ENCODE measurements at regions not wholly inside any gene's neighbourhood (a gene's known extent, or its start where the extent isn't known, plus 50 kb on each side); places are given as distances from the start of the nearest gene placed in this dataset.

DNA sequence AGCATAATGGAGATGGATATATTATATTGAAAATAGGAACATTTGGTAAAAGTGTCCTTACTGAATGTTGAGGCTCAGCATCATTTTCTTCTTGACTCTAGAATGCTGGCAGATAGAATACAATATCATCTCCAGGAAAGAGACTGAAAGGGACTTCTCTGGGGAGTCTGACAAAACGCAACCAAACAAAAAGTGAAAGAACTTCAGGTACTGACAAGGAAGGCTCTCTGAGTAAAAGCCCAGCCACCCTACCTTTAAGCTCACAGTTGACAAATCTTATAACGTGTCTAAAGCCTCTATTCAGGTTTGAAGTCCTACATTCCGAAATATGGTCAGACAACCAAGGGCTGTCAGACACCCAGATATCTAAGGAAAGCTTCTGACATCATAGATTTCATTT, 590.8 kb downstream of the SOX6 start:
- no peak for DNase-seq (ENCODE audit: low spot score)
- TF ChIP-seq, protein P1, sequence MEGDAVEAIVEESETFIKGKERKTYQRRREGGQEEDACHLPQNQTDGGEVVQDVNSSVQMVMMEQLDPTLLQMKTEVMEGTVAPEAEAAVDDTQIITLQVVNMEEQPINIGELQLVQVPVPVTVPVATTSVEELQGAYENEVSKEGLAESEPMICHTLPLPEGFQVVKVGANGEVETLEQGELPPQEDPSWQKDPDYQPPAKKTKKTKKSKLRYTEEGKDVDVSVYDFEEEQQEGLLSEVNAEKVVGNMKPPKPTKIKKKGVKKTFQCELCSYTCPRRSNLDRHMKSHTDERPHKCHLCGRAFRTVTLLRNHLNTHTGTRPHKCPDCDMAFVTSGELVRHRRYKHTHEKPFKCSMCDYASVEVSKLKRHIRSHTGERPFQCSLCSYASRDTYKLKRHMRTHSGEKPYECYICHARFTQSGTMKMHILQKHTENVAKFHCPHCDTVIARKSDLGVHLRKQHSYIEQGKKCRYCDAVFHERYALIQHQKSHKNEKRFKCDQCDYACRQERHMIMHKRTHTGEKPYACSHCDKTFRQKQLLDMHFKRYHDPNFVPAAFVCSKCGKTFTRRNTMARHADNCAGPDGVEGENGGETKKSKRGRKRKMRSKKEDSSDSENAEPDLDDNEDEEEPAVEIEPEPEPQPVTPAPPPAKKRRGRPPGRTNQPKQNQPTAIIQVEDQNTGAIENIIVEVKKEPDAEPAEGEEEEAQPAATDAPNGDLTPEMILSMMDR (IDR thresholded peaks at IDR 0.05) = no peak
- no peak overlapping the region for H3K4me3 ChIP-seq
- H3K36me3 ChIP-seq = no peaks in the 10 kb centered on the region
- H3K27me3 ChIP-seq (replicated peaks; ENCODE audit: insufficient read depth) = no peaks in the 10 kb centered on the region
- H3K9me3 ChIP-seq = no peaks in the 10 kb centered on the region
- no peak overlapping the region for H3K27ac ChIP-seq
- no peak for ATAC-seq (ENCODE audit: insufficient number of reproducible peaks, low FRiP score, low read depth)
- H3K4me1 ChIP-seq (ENCODE audit: control insufficient read depth in 1 of 2, low read depth in 2 of 2) = no peaks in the 10 kb centered on the region

DNA sequence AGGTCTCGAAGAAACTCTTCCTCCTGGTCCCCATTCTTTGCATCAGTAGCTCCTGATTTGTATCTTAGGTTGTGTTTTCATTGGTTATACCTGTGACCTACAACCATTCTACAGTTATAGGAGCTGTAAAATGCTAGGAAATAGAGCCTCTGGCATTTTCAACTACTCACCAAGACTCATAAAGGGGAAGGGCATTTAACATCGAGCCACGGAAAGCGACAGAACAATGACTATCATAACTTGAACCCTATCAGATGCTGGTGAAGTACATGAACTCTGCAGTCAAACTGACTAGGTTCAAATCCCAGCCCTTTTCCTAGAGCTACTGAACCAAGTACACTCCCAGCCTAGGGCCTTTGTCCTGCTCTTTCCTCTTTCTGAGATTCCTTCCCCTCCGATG, 588.0 kb downstream of the SOX6 start:
- Histone ChIP-seq H3K4me1 (ENCODE audit: control insufficient read depth in 1 of 2, low read depth in 2 of 2) (no peaks in the 10 kb centered on the region), H3K9me3 (no peaks in the 10 kb centered on the region), H3K4me3 (no peak overlapping the region), H3K27me3 (replicated peaks; ENCODE audit: insufficient read depth) (no peaks in the 10 kb centered on the region), H3K27ac (no peak overlapping the region), H3K36me3 (no peaks in the 10 kb centered on the region)
- DNase-seq (ENCODE audit: low spot score) (no peak), ATAC-seq (ENCODE audit: insufficient number of reproducible peaks, low FRiP score, low read depth) (no peak)
- TF ChIP-seq, protein P1 (IDR thresholded peaks at IDR 0.05) = no peak

DNA sequence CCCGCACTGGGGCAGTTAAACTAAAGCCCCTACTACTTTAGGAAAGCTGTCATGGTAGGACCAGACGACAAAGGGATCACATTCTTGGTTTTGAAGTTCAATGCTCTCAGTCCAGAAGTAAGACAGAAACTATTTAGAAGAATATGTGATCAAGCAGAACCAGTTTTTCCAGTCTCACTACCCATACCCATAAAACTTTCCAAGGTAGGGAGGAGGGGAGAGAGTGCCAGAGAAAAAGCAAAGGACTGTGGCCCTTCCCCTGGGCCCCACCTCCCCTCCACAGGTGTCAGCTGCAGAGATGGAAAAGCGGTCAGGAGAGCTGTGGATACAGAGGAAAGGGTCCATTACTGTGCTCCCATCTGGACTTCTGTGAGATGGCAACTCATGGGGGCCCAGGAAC, 587.1 kb downstream of the SOX6 start:
- Histone ChIP-seq H3K4me1 (ENCODE audit: control insufficient read depth in 1 of 2, low read depth in 2 of 2) (no peaks in the 10 kb centered on the region), H3K27me3 (replicated peaks; ENCODE audit: insufficient read depth) (no peaks in the 10 kb centered on the region), H3K27ac (no peak overlapping the region), H3K9me3 (no peaks in the 10 kb centered on the region), H3K36me3 (no peaks in the 10 kb centered on the region), H3K4me3 (no peak overlapping the region)
- TF ChIP-seq, protein P1 (IDR thresholded peaks at IDR 0.05) = no peak
- no peak for DNase-seq (ENCODE audit: low spot score)
- ATAC-seq (ENCODE audit: insufficient number of reproducible peaks, low FRiP score, low read depth) = no peak

DNA sequence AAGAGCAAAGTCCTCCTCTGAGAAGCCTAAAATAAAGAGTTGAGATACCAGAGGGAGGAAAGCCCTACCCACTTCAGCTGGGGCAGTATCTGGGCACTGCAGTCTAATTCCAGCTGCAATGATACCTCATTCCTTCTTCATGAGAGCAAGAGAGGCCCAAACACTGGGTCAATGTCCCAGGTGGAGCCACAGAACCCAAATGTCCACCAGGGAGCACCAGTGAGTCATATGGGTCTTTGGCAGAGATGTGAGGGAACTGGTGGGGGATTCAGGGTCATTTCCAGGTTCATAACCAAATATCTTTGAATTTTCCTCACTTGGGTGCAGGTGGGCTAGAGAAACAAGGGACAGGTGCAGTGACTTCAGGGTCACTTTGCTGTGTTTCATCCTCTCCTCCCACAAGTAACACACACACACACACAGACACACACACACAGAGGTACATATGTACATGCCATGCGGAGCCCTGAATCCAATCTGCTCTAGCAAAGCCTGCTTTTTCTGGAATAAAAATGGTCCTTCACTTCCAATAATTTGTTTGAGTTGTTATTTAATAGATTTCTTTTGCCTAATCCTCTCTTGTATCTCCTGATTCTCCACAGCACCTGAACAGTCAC, 585.4 kb downstream of the SOX6 start:
- DNase-seq (ENCODE audit: low spot score) (no peak), ATAC-seq (ENCODE audit: insufficient number of reproducible peaks, low FRiP score, low read depth) (no peak)

DNA sequence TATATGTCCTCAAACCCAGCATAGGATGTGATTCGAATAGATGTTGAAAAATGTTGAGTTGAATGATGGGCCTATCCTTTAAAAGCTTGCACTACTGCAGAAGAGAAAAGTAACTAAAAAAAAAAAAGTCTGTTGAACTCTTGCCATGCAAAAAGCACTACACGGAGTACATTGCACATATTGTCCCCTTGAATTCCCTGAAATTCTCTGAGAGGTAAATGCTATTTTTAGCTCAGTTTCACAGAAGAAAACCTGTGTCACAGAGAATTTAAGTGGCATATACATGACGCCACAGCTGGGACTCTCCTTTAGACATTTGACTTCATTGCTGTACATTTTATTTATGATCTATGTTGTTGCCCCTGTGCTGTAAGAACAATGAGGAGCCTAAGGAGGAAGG, 583.8 kb downstream of the SOX6 start:
- no peak for DNase-seq (ENCODE audit: low spot score)
- no peak overlapping the region for H3K27ac ChIP-seq
- H3K4me3 ChIP-seq = no peak overlapping the region
- H3K4me1 ChIP-seq (ENCODE audit: control insufficient read depth in 1 of 2, low read depth in 2 of 2) = peaks cover 9 to 22% of the 10 kb centered on the region in 2 donors
- no peaks in the 10 kb centered on the region for H3K36me3 ChIP-seq
- H3K9me3 ChIP-seq = no peaks in the 10 kb centered on the region
- no peak for ATAC-seq (ENCODE audit: insufficient number of reproducible peaks, low FRiP score, low read depth)
- no peaks in the 10 kb centered on the region for H3K27me3 ChIP-seq (replicated peaks; ENCODE audit: insufficient read depth)
- TF ChIP-seq, protein P1 (IDR thresholded peaks at IDR 0.05) = no peak

More for the DNA sequence above, 585.4 kb downstream of the SOX6 start:
- Histone ChIP-seq H3K36me3 (no peaks in the 10 kb centered on the region), H3K4me1 (ENCODE audit: control insufficient read depth in 1 of 2, low read depth in 2 of 2) (peaks cover 9 to 16% of the 10 kb centered on the region in 2 donors), H3K27ac (no peak overlapping the region), H3K9me3 (no peaks in the 10 kb centered on the region), H3K27me3 (replicated peaks; ENCODE audit: insufficient read depth) (no peaks in the 10 kb centered on the region), H3K4me3 (no peak overlapping the region)
- TF ChIP-seq, protein P1 (IDR thresholded peaks at IDR 0.05) = peak; percentile 38

Data from thoracic aorta (tissue), 2 donors.